H1 (cell line): ENCODE measurements at regions not wholly inside any gene's neighbourhood (a gene's known extent, or its start where the extent isn't known, plus 50 kb on each side); places are given as distances from the start of the nearest gene placed in this dataset.

ENCODE experiments used
- CTCF ChIA-PET: fragments of 300-600 bp; sonication (Branson Sonifier 250); formaldehyde crosslinking; loops from one replicate; lab custom pipeline; 2021; ENCODE audit not compliant: partially characterized antibody; lab: Charles Lee
- POLR2A ChIA-PET: fragments of 300-600 bp; sonication (Branson Sonifier 250); formaldehyde crosslinking; loops from one replicate; lab custom pipeline; 2021; ENCODE audit warnings: inconsistent platforms; ENCODE audit not compliant: partially characterized antibody; lab: Charles Lee
- DNase-seq, 2 experiments: peaks; one replicate each; pipeline versions ENCODE4 v3.0.0 to v3.0.0-alpha.2; 2010 to 2022; ENCODE audit warnings: low spot score in 2 of 2, low read depth in 1 of 2, mixed read lengths in 1 of 2
- FAIRE-seq: peaks from 2 replicates; lab custom pipeline; 2011; peaks lifted over from hg19 to GRCh38; lab: Jason Lieb, UNC
- H2AFZ ChIP-seq: 2 replicates; pipeline ENCODE4 v1.8.1; 2012; ENCODE audit warnings: low read length, inconsistent platforms
- H2AK5ac ChIP-seq: 2 replicates; pipeline ENCODE4 v1.6.1; 2013; ENCODE audit warnings: low read depth, low read length
- H2BK120ac ChIP-seq: replicated peaks from 2 replicates; pipeline ENCODE3; 2013; ENCODE audit warnings: low read depth, low read length, inconsistent platforms
- H2BK12ac ChIP-seq: 2 replicates; pipeline ENCODE4 v1.6.1; 2013; ENCODE audit warnings: low read depth, low read length
- H2BK15ac ChIP-seq: 2 replicates; pipeline ENCODE4 v1.6.1; 2013; ENCODE audit warnings: low read length
- H2BK20ac ChIP-seq: 2 replicates; pipeline ENCODE4 v1.6.1; 2013; ENCODE audit warnings: low read length
- H2BK5ac ChIP-seq: 2 replicates; pipeline ENCODE4 v1.6.1; 2013; ENCODE audit warnings: low read depth, low read length
- H3K14ac ChIP-seq: 2 replicates; pipeline ENCODE4 v1.6.1; 2013; ENCODE audit warnings: inconsistent platforms; ENCODE audit not compliant: insufficient read length
- H3K18ac ChIP-seq: 2 replicates; pipeline ENCODE4 v1.6.1; 2013; ENCODE audit warnings: low read length; ENCODE audit errors: extremely low read depth
- H3K23ac ChIP-seq: 2 replicates; pipeline ENCODE4 v1.6.1; 2013; ENCODE audit warnings: inconsistent platforms; ENCODE audit not compliant: insufficient read length
- H3K23me2 ChIP-seq: 2 replicates; pipeline ENCODE4 v1.6.1; 2013; ENCODE audit warnings: low read depth, low read length
- H3K27ac ChIP-seq: 2 replicates; pipeline ENCODE4 v1.6.1; 2011; ENCODE audit warnings: low read depth, low read length, inconsistent platforms
- H3K27me3 ChIP-seq, 4 experiments: replicated peaks in 1 of 4; 1 replicate in 1 of 4; 2 replicates in 3 of 4; pipeline versions ENCODE4 v1.6.1 to v1.8.1; 2011 to 2013; ENCODE audit warnings: low read length in 3 of 4, mild to moderate bottlenecking in 3 of 4, inconsistent platforms in 2 of 4, mixed read lengths in 2 of 4, moderate library complexity in 1 of 4; ENCODE audit not compliant: control insufficient read depth in 3 of 4, insufficient read depth in 3 of 4; ENCODE audit errors: extremely low read depth in 1 of 4
- H3K36me3 ChIP-seq, 4 experiments: 2 replicates each; pipeline versions ENCODE4 v1.6.1 to v1.8.1; 2011 to 2013; ENCODE audit warnings: mild to moderate bottlenecking in 4 of 4, low read length in 3 of 4, moderate library complexity in 2 of 4, control low read depth in 1 of 4, inconsistent platforms in 1 of 4; ENCODE audit not compliant: insufficient read depth in 4 of 4, control insufficient read depth in 2 of 4
- H3K4ac ChIP-seq: replicated peaks from 2 replicates; pipeline ENCODE3; 2013; ENCODE audit warnings: low read length, low read depth, mixed read lengths, inconsistent platforms; ENCODE audit not compliant: insufficient read length
- H3K4me1 ChIP-seq, 4 experiments: replicated peaks in 1 of 4; 1 replicate in 1 of 4; 2 replicates in 3 of 4; pipeline versions ENCODE4 v1.6.1 to v1.8.1; 2011 to 2013; ENCODE audit warnings: low read length in 3 of 4, inconsistent platforms in 2 of 4, mixed read lengths in 1 of 4; ENCODE audit not compliant: insufficient read depth in 4 of 4, control insufficient read depth in 3 of 4
- H3K4me2 ChIP-seq, 2 experiments: 2 replicates each; pipeline versions ENCODE4 v1.6.1 to v1.8.1; 2011 to 2013; ENCODE audit warnings: low read depth in 2 of 2, low read length in 2 of 2, control low read depth in 1 of 2, inconsistent platforms in 1 of 2, mild to moderate bottlenecking in 1 of 2; ENCODE audit not compliant: insufficient read depth in 1 of 2
- H3K4me3 ChIP-seq, 4 experiments: fragments of 200-600, 300-600 bp in 1 of 4; sonication (generic), shearing (Covaris generic), sonication (Bioruptor Twin) in 1 of 4; 2 replicates each; pipeline versions ENCODE4 v1.5.1 to v1.8.1; 2011 to 2016; ENCODE audit warnings: low read length in 4 of 4, low read depth in 3 of 4, control low read depth in 2 of 4, inconsistent platforms in 2 of 4, mild to moderate bottlenecking in 2 of 4, mixed read lengths in 1 of 4, moderate library complexity in 1 of 4; ENCODE audit not compliant: insufficient read depth in 2 of 4; ENCODE audit errors: extremely low read depth in 1 of 4
- H3K56ac ChIP-seq: replicated peaks from 2 replicates; pipeline ENCODE3; 2013; ENCODE audit warnings: low read depth, mild to moderate bottlenecking, mixed read lengths, low read length, inconsistent platforms; ENCODE audit not compliant: insufficient read length
- H3K79me1 ChIP-seq: 2 replicates; pipeline ENCODE4 v1.6.1; 2013; ENCODE audit warnings: low read depth, low read length, control low read depth
- H3K79me2 ChIP-seq, 2 experiments: 2 replicates each; pipeline versions ENCODE4 v1.6.1 to v1.8.1; 2012 to 2013; ENCODE audit warnings: low read length in 2 of 2, mild to moderate bottlenecking in 2 of 2, inconsistent platforms in 1 of 2; ENCODE audit not compliant: insufficient read depth in 2 of 2, control insufficient read depth in 1 of 2
- H3K9ac ChIP-seq, 4 experiments: replicated peaks in 1 of 4; 1 replicate in 1 of 4; 2 replicates in 3 of 4; pipeline versions ENCODE4 v1.6.1 to v1.8.1; 2011 to 2013; ENCODE audit warnings: low read depth in 3 of 4, low read length in 3 of 4, control low read depth in 2 of 4, mild to moderate bottlenecking in 2 of 4, moderate library complexity in 2 of 4, inconsistent platforms in 1 of 4; ENCODE audit errors: extremely low read depth in 1 of 4
- H3K9me3 ChIP-seq, 2 experiments: 2 replicates each; pipeline versions ENCODE4 v1.6.1 to v1.8.1; 2012 to 2013; ENCODE audit warnings: mild to moderate bottlenecking in 2 of 2, moderate library complexity in 2 of 2, control low read depth in 1 of 2, inconsistent platforms in 1 of 2, low read depth in 1 of 2, low read length in 1 of 2, mixed read lengths in 1 of 2; ENCODE audit not compliant: insufficient read depth in 2 of 2
- H4K20me1 ChIP-seq, 2 experiments: replicated peaks in 1 of 2; 2 replicates each; pipeline versions ENCODE3 to v1.8.1; 2011 to 2013; ENCODE audit warnings: inconsistent platforms in 2 of 2, low read length in 2 of 2, mild to moderate bottlenecking in 1 of 2; ENCODE audit not compliant: insufficient read depth in 2 of 2, control insufficient read depth in 1 of 2
- H4K5ac ChIP-seq: 2 replicates; pipeline ENCODE4 v1.6.1; 2013; ENCODE audit warnings: low read length, low read depth, mixed read lengths, inconsistent platforms; ENCODE audit not compliant: insufficient read length
- H4K8ac ChIP-seq: 2 replicates; pipeline ENCODE4 v1.8.0; 2013; ENCODE audit warnings: mild to moderate bottlenecking, moderate library complexity, low read length, inconsistent platforms; ENCODE audit not compliant: insufficient read depth; ENCODE audit errors: extremely low read depth
- H4K91ac ChIP-seq: replicated peaks from 2 replicates; pipeline ENCODE3; 2013; ENCODE audit warnings: low read length, mixed read lengths, inconsistent platforms; ENCODE audit not compliant: insufficient read length
- ASH2L ChIP-seq: fragments of 200-600, 300-600 bp; sonication (generic); IDR thresholded peaks from one replicate; pipeline ENCODE4 v1.7.1; 2017; ENCODE audit warnings: low read length
- CEBPB ChIP-seq: IDR thresholded peaks from 2 replicates; pipeline ENCODE4 v1.6.1; 2012; ENCODE audit warnings: low read depth, low read length
- EGR1 ChIP-seq: IDR thresholded peaks from 2 replicates; pipeline ENCODE4 v1.6.1; 2011; ENCODE audit warnings: low read depth, low read length, borderline replicate concordance
- EP300 ChIP-seq, 2 experiments: IDR thresholded peaks; 1 replicate in 1 of 2; 2 replicates in 1 of 2; pipeline ENCODE4 v1.6.1; 2011 to 2012; ENCODE audit warnings: low read depth in 2 of 2, low read length in 2 of 2, mild to moderate bottlenecking in 2 of 2, borderline replicate concordance in 1 of 2, inconsistent platforms in 1 of 2, moderate library complexity in 1 of 2
- KDM1A ChIP-seq: fragments of 200-600, 300-600 bp; sonication (generic); IDR thresholded peaks from 2 replicates; pipeline ENCODE4 v1.7.1; 2016; ENCODE audit warnings: mild to moderate bottlenecking, low read length, borderline replicate concordance
- RNF2 ChIP-seq: fragments of 200-900, 300-1000 bp; sonication (generic); IDR thresholded peaks from 2 replicates; pipeline ENCODE4 v1.7.1; 2016; ENCODE audit warnings: borderline replicate concordance, low read depth, mild to moderate bottlenecking, antibody characterized with exemption, low read length; ENCODE audit not compliant: poor library complexity, severe bottlenecking; ENCODE audit errors: missing control alignments
- SIX5 ChIP-seq: IDR thresholded peaks from 2 replicates; pipeline ENCODE4 v1.6.1; 2011; ENCODE audit warnings: mild to moderate bottlenecking, low read depth, low read length
- TAF7 ChIP-seq: optimal IDR thresholded peaks from 2 replicates; pipeline ENCODE3; 2011; ENCODE audit warnings: low read depth, mild to moderate bottlenecking, inconsistent platforms, low read length, moderate library complexity, borderline replicate concordance
- TCF12 ChIP-seq: IDR thresholded peaks from 2 replicates; pipeline ENCODE4 v1.6.1; 2011; ENCODE audit warnings: low read depth, mild to moderate bottlenecking, low read length
- YY1 ChIP-seq: IDR thresholded peaks from 2 replicates; pipeline ENCODE4 v1.6.1; 2011; ENCODE audit warnings: low read depth, mild to moderate bottlenecking, low read length
- WGBS, 2 experiments: shearing (Covaris generic) in 1 of 2; methylation state at CpG; one replicate each; pipeline versions ENCODE4 v1.1.6 to v1.1.7; 2013 to 2015; ENCODE audit warnings: low lambda C conversion rate in 2 of 2, mixed read lengths in 2 of 2, inconsistent platforms in 1 of 2, low coverage in 1 of 2, missing lambda C conversion rate in 1 of 2; ENCODE audit not compliant: insufficient replicate concordance in 2 of 2, insufficient coverage in 1 of 2, insufficient read length in 1 of 2; ENCODE audit errors: extremely low coverage in 1 of 2, missing lambda C conversion rate in 1 of 2; 5-methylcytosine and 5-hydroxymethylcytosine counted together
- TF ChIP-seq, protein P1 (sequence below): IDR thresholded peaks from 2 replicates; pipeline ENCODE4 v1.6.1; 2012; ENCODE audit warnings: inconsistent platforms

DNA sequence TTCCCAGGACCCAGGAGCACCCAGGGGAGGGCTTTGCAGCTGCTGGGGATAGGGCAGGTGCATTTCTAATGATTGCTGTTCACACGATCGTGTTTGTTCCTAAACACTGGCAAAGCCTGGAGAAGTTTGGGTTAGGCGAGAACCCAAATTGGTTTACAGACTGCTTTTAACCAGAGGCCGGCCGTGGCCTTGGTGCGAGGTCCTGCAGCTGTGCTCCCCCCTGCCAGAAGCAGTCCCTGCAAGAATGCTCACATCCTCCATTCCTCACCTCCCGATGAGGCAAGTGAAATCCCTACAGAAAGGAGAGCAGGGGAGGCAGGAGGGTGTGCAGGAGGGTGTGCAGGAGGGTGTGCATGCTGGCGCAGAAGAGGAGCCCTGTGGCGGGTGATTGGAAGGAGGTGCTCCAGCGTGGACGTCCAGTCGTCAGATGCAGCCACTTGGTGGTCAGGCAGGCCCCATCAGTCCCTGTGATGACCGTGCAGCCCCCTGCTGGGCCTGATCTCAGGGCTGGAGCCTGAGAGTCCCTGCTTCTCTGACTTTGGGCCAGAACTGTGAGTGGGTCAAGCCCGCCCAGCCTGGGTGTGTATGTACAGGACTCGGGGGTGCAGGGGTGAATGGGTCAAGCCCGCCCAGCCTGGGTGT lies 55.7 kb upstream of the FRMD1 start:
- no peak overlapping the region for H2AFZ ChIP-seq
- WGBS, 2 experiments, result 87% methylated on average over 16 of the region's 16 CpGs; no CpG with 5 or more reads in 1 of the 2 experiments
- CTCF ChIA-PET, result interaction anchor here (2.0 to 8.2 kb wide), 4 partner anchors 17 to 73 kb away, joined by 7 to 73 read pairs (median 38); no protein-coding TSS in a partner anchor

More for the DNA sequence above, 55.7 kb upstream of the FRMD1 start:
- no peaks in the 10 kb centered on the region for H3K79me1 ChIP-seq
- POLR2A ChIA-PET, result no interaction called here
- no peak overlapping the region for H3K14ac ChIP-seq
- H3K18ac ChIP-seq, result no peak overlapping the region
- H3K9ac ChIP-seq, result no peak overlapping the region
- no peak overlapping the region for H4K91ac ChIP-seq
- H2BK15ac ChIP-seq, result no peak overlapping the region
- H2BK20ac ChIP-seq, result no peak overlapping the region
- no peak for FAIRE-seq
- no peak overlapping the region for H2BK120ac ChIP-seq
- H3K23ac ChIP-seq, result no peak overlapping the region
- H3K79me2 ChIP-seq, result no peaks in the 10 kb centered on the region
- H3K27ac ChIP-seq, result no peak overlapping the region
- H3K4me3 ChIP-seq, result no peak overlapping the region
- no peak overlapping the region for H4K5ac ChIP-seq
- peaks cover 0 to 12% (median 10%) of the 10 kb centered on the region in 4 experiments; a peak in 5 of 7 replicates for H3K27me3 ChIP-seq
- H3K56ac ChIP-seq, result no peak overlapping the region
- no peak overlapping the region for H3K4me2 ChIP-seq
- no peak overlapping the region for H2BK12ac ChIP-seq
- TF ChIP-seq YY1 (no peak), TAF7 (no peak), EP300 (IDR thresholded peaks at IDR 0.05; ENCODE audit: borderline replicate concordance in 1 of 2, low read depth in 2 of 2, low read length in 2 of 2) (no peak), SIX5 (no peak), RNF2 (no peak), TCF12 (no peak), ASH2L (no peak), CEBPB (no peak), KDM1A (no peak), EGR1 (no peak)
- TF ChIP-seq, protein P1, sequence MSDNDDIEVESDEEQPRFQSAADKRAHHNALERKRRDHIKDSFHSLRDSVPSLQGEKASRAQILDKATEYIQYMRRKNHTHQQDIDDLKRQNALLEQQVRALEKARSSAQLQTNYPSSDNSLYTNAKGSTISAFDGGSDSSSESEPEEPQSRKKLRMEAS, result no peak
- H3K4me1 ChIP-seq, result peaks cover 7 to 18% (median 12%) of the 10 kb centered on the region in 4 experiments
- H3K36me3 ChIP-seq, result no peaks in the 10 kb centered on the region
- H2AK5ac ChIP-seq, result no peak overlapping the region
- no peaks in the 10 kb centered on the region for H4K20me1 ChIP-seq
- H3K23me2 ChIP-seq, result no peaks in the 10 kb centered on the region
- DNase-seq, result no peak
- no peak overlapping the region for H2BK5ac ChIP-seq
- no peak overlapping the region for H3K4ac ChIP-seq
- no peaks in the 10 kb centered on the region for H3K9me3 ChIP-seq
- H4K8ac ChIP-seq, result no peak overlapping the region; the same call in 1 of the 2 replicates
